ENCODE measurements at regions not wholly inside any gene's neighbourhood (a gene's known extent, or its start where the extent isn't known, plus 50 kb on each side); places are given as distances from the start of the nearest gene placed in this dataset.

- TF ChIP-seq GATA2 (IDR thresholded peaks at IDR 0.05; ENCODE audit: low read depth, low read length) (no peak), GATA3 (IDR thresholded peaks at IDR 0.05; ENCODE audit: low read depth, low read length) (no peak)
Measured at GRCh38 chr13:80149736-80150135, 191.2 kb downstream of the SPRY2 start.
